GM12878 (cell line): ENCODE measurements at regions not wholly inside any gene's neighbourhood (a gene's known extent, or its start where the extent isn't known, plus 50 kb on each side); places are given as distances from the start of the nearest gene placed in this dataset.

Experiments
- ATAC-seq: fragments of 200-7000 bp; cut with Tn5 transposase; 3 replicates; pipeline ENCODE4 v1.9.1; 2020; ENCODE audit warnings: mild to moderate bottlenecking, moderate library complexity
- BruUV-seq: library from RNA; stranded (reverse); fragments of 400-500 nt; replicated peaks from 2 replicates; lab custom pipeline; 2021; lab: Mats Ljungman, UMichigan
- CTCF ChIA-PET: fragments of 300-600 bp; sonication (Branson Sonifier 250); formaldehyde crosslinking; extraction: SDS; loops from one replicate; lab custom pipeline; 2021; ENCODE audit warnings: inconsistent platforms; lab: Yijun Ruan, JAX
- POLR2A ChIA-PET: fragments of 350-600 bp; formaldehyde crosslinking; extraction: SDS; loops from one replicate; lab custom pipeline; 2021; ENCODE audit warnings: inconsistent platforms; lab: Charles Lee
- RAD21 ChIA-PET: fragments of 300-600 bp; sonication (Branson Sonifier 250); formaldehyde crosslinking; loops from one replicate; lab custom pipeline; 2023; ENCODE audit warnings: antibody characterized with exemption; ENCODE audit not compliant: unreplicated experiment; lab: Charles Lee
- SMC1A ChIA-PET: fragments of 300-600 bp; sonication (Branson Sonifier 250); formaldehyde crosslinking; loops from one replicate; lab custom pipeline; 2023; ENCODE audit not compliant: unreplicated experiment, uncharacterized antibody; lab: Charles Lee
- DNase-seq: peaks from one replicate; pipeline ENCODE4 v3.0.0-alpha.2; 2011; ENCODE audit warnings: low read depth, low spot score
- FAIRE-seq: peaks from 3 replicates; lab custom pipeline; 2011; peaks lifted over from hg19 to GRCh38; lab: Jason Lieb, UNC
- H2AFZ ChIP-seq: 2 replicates; pipeline ENCODE4 v1.6.0; 2011; ENCODE audit warnings: low read depth, low read length, control low read depth; ENCODE audit not compliant: control insufficient read depth
- H3K27ac ChIP-seq: 2 replicates; pipeline ENCODE4 v1.5.1; 2011; ENCODE audit warnings: control low read depth; ENCODE audit not compliant: control insufficient read depth, insufficient read depth
- H3K27me3 ChIP-seq, 2 experiments: replicated peaks in 1 of 2; 2 replicates each; pipeline versions ENCODE4 v1.6.0 to v1.6.1; 2011; ENCODE audit warnings: low read length in 1 of 2; ENCODE audit not compliant: control insufficient read depth in 2 of 2, insufficient read depth in 2 of 2
- H3K36me3 ChIP-seq, 2 experiments: 2 replicates each; pipeline ENCODE4 v1.5.1; 2011; ENCODE audit warnings: low read length in 1 of 2; ENCODE audit not compliant: control insufficient read depth in 2 of 2, insufficient read depth in 2 of 2
- H3K4me1 ChIP-seq: 2 replicates; pipeline ENCODE4 v1.6.1; 2011; ENCODE audit warnings: mild to moderate bottlenecking, low read length, moderate library complexity, mixed read lengths; ENCODE audit not compliant: control insufficient read depth, insufficient read depth
- H3K4me2 ChIP-seq: 2 replicates; pipeline ENCODE4 v1.6.0; 2011; ENCODE audit warnings: control low read depth; ENCODE audit not compliant: control insufficient read depth, insufficient read depth
- H3K4me3 ChIP-seq: fragments of 200-600 bp; sonication (generic); 2 replicates; pipeline ENCODE4 v1.5.1; 2016
- H3K79me2 ChIP-seq: 2 replicates; pipeline ENCODE4 v1.6.0; 2011; ENCODE audit warnings: low read length; ENCODE audit not compliant: control insufficient read depth, insufficient read depth
- H3K9ac ChIP-seq: 2 replicates; pipeline ENCODE4 v1.8.0; 2011; ENCODE audit warnings: low read length, control low read depth, mixed read lengths; ENCODE audit not compliant: control insufficient read depth, insufficient read depth
- H3K9me3 ChIP-seq: replicated peaks from 3 replicates; pipeline ENCODE4 v1.5.1; 2011; ENCODE audit warnings: mild to moderate bottlenecking, low read length; ENCODE audit not compliant: control insufficient read depth, insufficient read depth
- H4K20me1 ChIP-seq: 2 replicates; pipeline ENCODE4 v1.6.0; 2011; ENCODE audit not compliant: control insufficient read depth, insufficient read depth
- CBX5 ChIP-seq: sonication (generic); IDR thresholded peaks from 2 replicates; pipeline ENCODE4 v1.6.1; 2016; ENCODE audit warnings: low read depth, moderate library complexity, mild to moderate bottlenecking, inconsistent platforms
- DPF2 ChIP-seq: fragments of 450-650 bp; IDR thresholded peaks from 2 replicates; pipeline ENCODE4 v1.6.1; 2017; ENCODE audit warnings: mild to moderate bottlenecking
- ESRRA ChIP-seq: IDR thresholded peaks from 2 replicates; pipeline ENCODE4 v1.6.1; 2012; ENCODE audit warnings: mild to moderate bottlenecking, low read length, improper control_type of control experiment
- GATAD2B ChIP-seq: fragments of 450-650 bp; conservative IDR thresholded peaks from 2 replicates; pipeline ENCODE4 v1.6.1; 2017; ENCODE audit warnings: low read depth, mild to moderate bottlenecking, moderate library complexity
- JUND ChIP-seq: IDR thresholded peaks from 2 replicates; pipeline ENCODE4 v1.6.1; 2012; ENCODE audit warnings: low read depth, mild to moderate bottlenecking, low read length, improper control_type of control experiment, moderate library complexity
- MYB ChIP-seq: fragments of 150-350 bp; IDR thresholded peaks from 2 replicates; pipeline ENCODE4 v1.6.1; 2014; ENCODE audit warnings: mild to moderate bottlenecking, low read depth, low read length, borderline replicate concordance
- NR2C1 ChIP-seq: fragments of 450-650 bp; IDR thresholded peaks from 2 replicates; pipeline ENCODE4 v1.6.1; 2017; ENCODE audit warnings: antibody characterized with exemption, mild to moderate bottlenecking, moderate library complexity
- RCOR1 ChIP-seq: conservative IDR thresholded peaks from 2 replicates; pipeline ENCODE4 v1.6.1; 2012; ENCODE audit warnings: low read depth, low read length, improper control_type of control experiment
- SMC3 ChIP-seq: IDR thresholded peaks from 2 replicates; pipeline ENCODE4 v1.6.1; 2011; ENCODE audit warnings: low read length, improper control_type of control experiment, borderline replicate concordance
- TCF7 ChIP-seq: IDR thresholded peaks from 2 replicates; pipeline ENCODE4 v1.6.1; 2014; ENCODE audit warnings: antibody characterized with exemption, borderline replicate concordance
- ZZZ3 ChIP-seq: IDR thresholded peaks from 2 replicates; pipeline ENCODE4 v1.6.1; 2011; ENCODE audit warnings: low read depth; ENCODE audit not compliant: control insufficient read depth, insufficient read length
- WGBS: methylation state at CpG from one replicate; pipeline ENCODE4 v1.1.6; 2016; ENCODE audit warnings: low lambda C conversion rate; ENCODE audit not compliant: insufficient replicate concordance, insufficient coverage; ENCODE audit errors: missing lambda C conversion rate; 5-methylcytosine and 5-hydroxymethylcytosine counted together
- in situ Hi-C: fragments of 300-500 bp; cut with MboI; formaldehyde crosslinking; loops from 9 replicates; pipeline ENCODE4 v1.14.3; 2018; ENCODE audit warnings: mixed read lengths
- intact Hi-C: fragments of 100-400 bp; cut with micrococcal nuclease; formaldehyde crosslinking; loops from one replicate; pipeline ENCODE4 v1.14.2; 2022; ENCODE audit not compliant: unreplicated experiment
- TF ChIP-seq, protein P1 (sequence below): fragments of 450-650 bp; IDR thresholded peaks from 2 replicates; pipeline ENCODE4 v1.6.1; 2016; ENCODE audit warnings: mild to moderate bottlenecking, moderate library complexity, borderline replicate concordance
- TF ChIP-seq, protein P2 (sequence below): IDR thresholded peaks from 2 replicates; pipeline ENCODE4 v1.6.1; 2011; ENCODE audit warnings: borderline replicate concordance, low read depth, mild to moderate bottlenecking, moderate library complexity, mixed read lengths, low read length; ENCODE audit not compliant: insufficient read depth; ENCODE audit errors: extremely low read length
- TF ChIP-seq, protein P3 (sequence below): fragments of 450-650 bp; IDR thresholded peaks from 2 replicates; pipeline ENCODE4 v1.6.1; 2014; ENCODE audit warnings: mild to moderate bottlenecking

DNA sequence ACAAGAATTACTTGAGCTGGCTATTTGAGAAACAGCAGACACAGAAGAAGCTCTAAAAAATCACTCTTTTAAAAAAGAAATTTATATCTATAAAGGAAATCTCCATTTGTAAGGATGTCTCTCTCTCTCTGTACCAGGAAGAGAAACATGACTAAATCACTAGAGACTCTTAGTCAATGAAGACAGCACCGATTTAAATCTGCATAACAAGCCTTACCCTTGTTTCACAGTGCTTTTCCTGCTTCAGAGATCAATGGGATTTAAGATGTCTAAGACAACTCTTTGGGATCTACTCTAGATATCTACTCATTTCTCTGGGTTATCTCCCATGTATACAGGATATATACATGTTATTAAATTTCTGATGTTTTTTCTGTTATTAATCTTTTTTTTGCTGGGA, 359.2 kb upstream of the RND3 start:
- no peak for TF ChIP-seq MYB
- TF ChIP-seq, protein P1, sequence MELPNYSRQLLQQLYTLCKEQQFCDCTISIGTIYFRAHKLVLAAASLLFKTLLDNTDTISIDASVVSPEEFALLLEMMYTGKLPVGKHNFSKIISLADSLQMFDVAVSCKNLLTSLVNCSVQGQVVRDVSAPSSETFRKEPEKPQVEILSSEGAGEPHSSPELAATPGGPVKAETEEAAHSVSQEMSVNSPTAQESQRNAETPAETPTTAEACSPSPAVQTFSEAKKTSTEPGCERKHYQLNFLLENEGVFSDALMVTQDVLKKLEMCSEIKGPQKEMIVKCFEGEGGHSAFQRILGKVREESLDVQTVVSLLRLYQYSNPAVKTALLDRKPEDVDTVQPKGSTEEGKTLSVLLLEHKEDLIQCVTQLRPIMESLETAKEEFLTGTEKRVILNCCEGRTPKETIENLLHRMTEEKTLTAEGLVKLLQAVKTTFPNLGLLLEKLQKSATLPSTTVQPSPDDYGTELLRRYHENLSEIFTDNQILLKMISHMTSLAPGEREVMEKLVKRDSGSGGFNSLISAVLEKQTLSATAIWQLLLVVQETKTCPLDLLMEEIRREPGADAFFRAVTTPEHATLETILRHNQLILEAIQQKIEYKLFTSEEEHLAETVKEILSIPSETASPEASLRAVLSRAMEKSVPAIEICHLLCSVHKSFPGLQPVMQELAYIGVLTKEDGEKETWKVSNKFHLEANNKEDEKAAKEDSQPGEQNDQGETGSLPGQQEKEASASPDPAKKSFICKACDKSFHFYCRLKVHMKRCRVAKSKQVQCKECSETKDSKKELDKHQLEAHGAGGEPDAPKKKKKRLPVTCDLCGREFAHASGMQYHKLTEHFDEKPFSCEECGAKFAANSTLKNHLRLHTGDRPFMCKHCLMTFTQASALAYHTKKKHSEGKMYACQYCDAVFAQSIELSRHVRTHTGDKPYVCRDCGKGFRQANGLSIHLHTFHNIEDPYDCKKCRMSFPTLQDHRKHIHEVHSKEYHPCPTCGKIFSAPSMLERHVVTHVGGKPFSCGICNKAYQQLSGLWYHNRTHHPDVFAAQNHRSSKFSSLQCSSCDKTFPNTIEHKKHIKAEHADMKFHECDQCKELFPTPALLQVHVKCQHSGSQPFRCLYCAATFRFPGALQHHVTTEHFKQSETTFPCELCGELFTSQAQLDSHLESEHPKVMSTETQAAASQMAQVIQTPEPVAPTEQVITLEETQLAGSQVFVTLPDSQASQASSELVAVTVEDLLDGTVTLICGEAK, result no peak
- H2AFZ ChIP-seq, result no peak overlapping the region
- DNase-seq (no peak), ATAC-seq (no peak), FAIRE-seq (no peak)
- ChIA-PET POLR2A (no interaction called here), CTCF (no interaction called here), SMC1A (no interaction called here), RAD21 (no interaction called here)
- intact Hi-C loops, result no loop called here
- no peaks in the 10 kb centered on the region for H3K36me3 ChIP-seq
- H3K27ac ChIP-seq, result no peak overlapping the region
- BruUV-seq, result no TSS peak
- H3K27me3 ChIP-seq, result no peaks in the 10 kb centered on the region
- in situ Hi-C loops, result no loop called here
- WGBS, result 100% methylated on average over 1 of the region's 1 CpG
- no peaks in the 10 kb centered on the region for H4K20me1 ChIP-seq
- no peaks in the 10 kb centered on the region for H3K4me1 ChIP-seq
- H3K4me3 ChIP-seq, result no peak overlapping the region
- no peaks in the 10 kb centered on the region for H3K9me3 ChIP-seq
- no peak overlapping the region for H3K4me2 ChIP-seq
- no peaks in the 10 kb centered on the region for H3K79me2 ChIP-seq
- no peak overlapping the region for H3K9ac ChIP-seq

DNA sequence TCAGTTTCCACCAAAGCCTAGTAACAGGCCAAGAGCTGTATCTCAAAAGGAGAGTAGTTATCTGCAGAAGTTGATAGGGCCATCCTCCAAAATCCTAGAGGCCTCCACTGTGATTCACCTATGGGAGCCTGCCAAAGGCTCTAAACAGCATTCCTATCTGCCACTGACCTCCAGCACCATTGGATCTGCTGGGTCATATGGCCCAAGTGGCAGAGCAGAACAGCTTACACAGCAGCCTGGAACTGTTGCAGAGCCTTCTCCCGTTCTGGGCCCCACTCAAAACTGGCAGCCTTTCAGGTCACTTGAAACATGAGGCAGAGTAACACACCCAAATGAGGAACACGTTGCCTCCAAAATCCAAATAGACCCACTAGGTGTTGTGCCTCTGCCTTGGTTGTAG, 345.2 kb upstream of the RND3 start:
- ChIA-PET RAD21 (no interaction called here), SMC1A (no interaction called here), CTCF (no interaction called here), POLR2A (no interaction called here)
- intact Hi-C loops (no loop called here), in situ Hi-C loops (no loop called here)
- H3K9ac ChIP-seq, result no peak overlapping the region
- FAIRE-seq (no peak), DNase-seq (no peak), ATAC-seq (no peak)
- no peaks in the 10 kb centered on the region for H3K36me3 ChIP-seq
- WGBS, result 0% methylated on average over 2 of the region's 2 CpGs
- H3K9me3 ChIP-seq, result no peaks in the 10 kb centered on the region
- H3K27me3 ChIP-seq, result no peaks in the 10 kb centered on the region
- H3K27ac ChIP-seq, result no peak overlapping the region
- no TSS peak for BruUV-seq
- no peaks in the 10 kb centered on the region for H3K79me2 ChIP-seq
- H3K4me1 ChIP-seq, result no peaks in the 10 kb centered on the region
- H4K20me1 ChIP-seq, result no peaks in the 10 kb centered on the region
- no peak overlapping the region for H3K4me2 ChIP-seq
- no peak overlapping the region for H3K4me3 ChIP-seq
- H2AFZ ChIP-seq, result no peak overlapping the region
- no peak for TF ChIP-seq GATAD2B
- TF ChIP-seq ESRRA, result no peak
- no peak for TF ChIP-seq NR2C1
- TF ChIP-seq, protein P2, sequence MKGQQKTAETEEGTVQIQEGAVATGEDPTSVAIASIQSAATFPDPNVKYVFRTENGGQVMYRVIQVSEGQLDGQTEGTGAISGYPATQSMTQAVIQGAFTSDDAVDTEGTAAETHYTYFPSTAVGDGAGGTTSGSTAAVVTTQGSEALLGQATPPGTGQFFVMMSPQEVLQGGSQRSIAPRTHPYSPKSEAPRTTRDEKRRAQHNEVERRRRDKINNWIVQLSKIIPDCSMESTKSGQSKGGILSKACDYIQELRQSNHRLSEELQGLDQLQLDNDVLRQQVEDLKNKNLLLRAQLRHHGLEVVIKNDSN, result no peak
- TF ChIP-seq SMC3, result no peak
- TF ChIP-seq JUND, result no peak
- TF ChIP-seq DPF2, result no peak
- TF ChIP-seq RCOR1, result no peak
- TF ChIP-seq, protein P3, sequence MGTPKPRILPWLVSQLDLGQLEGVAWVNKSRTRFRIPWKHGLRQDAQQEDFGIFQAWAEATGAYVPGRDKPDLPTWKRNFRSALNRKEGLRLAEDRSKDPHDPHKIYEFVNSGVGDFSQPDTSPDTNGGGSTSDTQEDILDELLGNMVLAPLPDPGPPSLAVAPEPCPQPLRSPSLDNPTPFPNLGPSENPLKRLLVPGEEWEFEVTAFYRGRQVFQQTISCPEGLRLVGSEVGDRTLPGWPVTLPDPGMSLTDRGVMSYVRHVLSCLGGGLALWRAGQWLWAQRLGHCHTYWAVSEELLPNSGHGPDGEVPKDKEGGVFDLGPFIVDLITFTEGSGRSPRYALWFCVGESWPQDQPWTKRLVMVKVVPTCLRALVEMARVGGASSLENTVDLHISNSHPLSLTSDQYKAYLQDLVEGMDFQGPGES, result no peak
- no peak for TF ChIP-seq ZZZ3
- TF ChIP-seq CBX5, result no peak
- no peak for TF ChIP-seq TCF7
